WTC11 (cell line): ENCODE measurements at regions not wholly inside any gene's neighbourhood (a gene's known extent, or its start where the extent isn't known, plus 50 kb on each side); places are given as distances from the start of the nearest gene placed in this dataset.

Experiments used
- ATAC-seq: fragments of 200-7000 bp; cut with Tn5 transposase; 2 replicates; pipeline ENCODE4 v1.10.0; 2021; ENCODE audit warnings: mild to moderate bottlenecking, moderate library complexity
- CTCF ChIA-PET: fragments of 300-600 bp; sonication (Branson Sonifier 250); formaldehyde crosslinking; loops from one replicate; lab custom pipeline; 2021; ENCODE audit warnings: antibody characterized with exemption; lab: Charles Lee
- POLR2A ChIA-PET: fragments of 350-600 bp; sonication (Branson Sonifier 250); formaldehyde crosslinking; loops from one replicate; lab custom pipeline; 2021; ENCODE audit warnings: antibody characterized with exemption; lab: Charles Lee
- DNase-seq: peaks from one replicate; pipeline ENCODE4 v3.0.0; 2021; ENCODE audit warnings: low spot score
- H3K27ac Mint-ChIP-seq: 2 replicates; pipeline ENCODE4 v1.8.0; 2021; ENCODE audit warnings: mixed read lengths
- H3K27me3 Mint-ChIP-seq: 2 replicates; pipeline ENCODE4 v1.8.0; 2021; ENCODE audit warnings: low read depth, mild to moderate bottlenecking, moderate library complexity, mixed read lengths
- H3K36me3 Mint-ChIP-seq: 2 replicates; pipeline ENCODE4 v1.8.0; 2021; ENCODE audit warnings: mixed read lengths
- H3K4me1 Mint-ChIP-seq: 2 replicates; pipeline ENCODE4 v1.8.0; 2022; ENCODE audit warnings: mixed read lengths
- H3K4me3 Mint-ChIP-seq: 2 replicates; pipeline ENCODE4 v1.8.0; 2021; ENCODE audit warnings: mild to moderate bottlenecking, moderate library complexity, mixed read lengths
- H3K9me3 Mint-ChIP-seq: 2 replicates; pipeline ENCODE4 v1.8.0; 2021; ENCODE audit warnings: mixed read lengths
- ATF3 ChIP-seq: sonication (generic); formaldehyde crosslinking; conservative IDR thresholded peaks from 2 replicates; pipeline ENCODE4 v1.8.1; 2022; ENCODE audit warnings: mild to moderate bottlenecking, missing genetic modification reagents
- ATF6 ChIP-seq: sonication (generic); formaldehyde crosslinking; IDR thresholded peaks from 2 replicates; pipeline ENCODE4 v1.8.1; 2023; ENCODE audit warnings: mild to moderate bottlenecking, missing genetic modification reagents
- CREM ChIP-seq: sonication (generic); formaldehyde crosslinking; IDR thresholded peaks from 2 replicates; pipeline ENCODE4 v1.8.1; 2022; ENCODE audit warnings: mild to moderate bottlenecking, missing genetic modification reagents, moderate library complexity
- ETV6 ChIP-seq: sonication (generic); formaldehyde crosslinking; IDR thresholded peaks from 2 replicates; pipeline ENCODE4 v1.8.1; 2022; ENCODE audit warnings: mild to moderate bottlenecking, missing genetic modification reagents
- GABPB1 ChIP-seq: sonication (generic); formaldehyde crosslinking; IDR thresholded peaks from 2 replicates; pipeline ENCODE4 v1.8.1; 2023; ENCODE audit warnings: mild to moderate bottlenecking, missing genetic modification reagents
- JUN ChIP-seq: sonication (generic); formaldehyde crosslinking; IDR thresholded peaks from 2 replicates; pipeline ENCODE4 v1.8.0; 2023; ENCODE audit warnings: mild to moderate bottlenecking, missing genetic modification reagents
- NR3C1 ChIP-seq: sonication (generic); formaldehyde crosslinking; conservative IDR thresholded peaks from 2 replicates; pipeline ENCODE4 v1.8.1; 2023; ENCODE audit warnings: low read depth, mild to moderate bottlenecking, missing genetic modification reagents
- SMAD3 ChIP-seq: sonication (generic); formaldehyde crosslinking; IDR thresholded peaks from 2 replicates; pipeline ENCODE4 v1.8.0; 2022; ENCODE audit warnings: missing genetic modification reagents, mild to moderate bottlenecking, borderline replicate concordance
- SMAD4 ChIP-seq: sonication (generic); formaldehyde crosslinking; IDR thresholded peaks from 2 replicates; pipeline ENCODE4 v1.8.0; 2022; ENCODE audit warnings: mild to moderate bottlenecking, missing genetic modification reagents
- SP1 ChIP-seq: sonication (generic); formaldehyde crosslinking; conservative IDR thresholded peaks from 2 replicates; pipeline ENCODE4 v1.8.1; 2022; ENCODE audit warnings: missing genetic modification reagents
- TEAD1 ChIP-seq: sonication (generic); formaldehyde crosslinking; IDR thresholded peaks from 2 replicates; pipeline ENCODE4 v1.8.0; 2022; ENCODE audit warnings: mild to moderate bottlenecking, missing genetic modification reagents
- ZBTB21 ChIP-seq: sonication (generic); formaldehyde crosslinking; IDR thresholded peaks from 2 replicates; pipeline ENCODE4 v1.8.1; 2023; ENCODE audit warnings: mild to moderate bottlenecking, missing genetic modification reagents, borderline replicate concordance
- ZNF317 ChIP-seq: sonication (generic); formaldehyde crosslinking; IDR thresholded peaks from 2 replicates; pipeline ENCODE4 v1.8.1; 2023; ENCODE audit warnings: low read depth, mild to moderate bottlenecking, moderate library complexity, missing genetic modification reagents, borderline replicate concordance
- TF ChIP-seq, protein P1 (sequence below): fragments of 250-450 bp; sonication (Bioruptor Pico); IDR thresholded peaks from 2 replicates; pipeline ENCODE4 v1.9.0; 2021; ENCODE audit warnings: mild to moderate bottlenecking
- TF ChIP-seq, protein P2 (sequence below): fragments of 250-450 bp; sonication (Bioruptor Pico); IDR thresholded peaks from 2 replicates; pipeline ENCODE4 v1.8.0; 2021; ENCODE audit warnings: mild to moderate bottlenecking
- TF ChIP-seq, protein P3 (sequence below): fragments of 200-600 bp; IDR thresholded peaks from 2 replicates; pipeline ENCODE4 v1.8.0; 2022; ENCODE audit warnings: antibody characterized with exemption
- TF ChIP-seq, protein P4 (sequence below): sonication (generic); formaldehyde crosslinking; IDR thresholded peaks from 2 replicates; pipeline ENCODE4 v1.8.0; 2022; ENCODE audit warnings: mild to moderate bottlenecking, missing genetic modification reagents

DNA sequence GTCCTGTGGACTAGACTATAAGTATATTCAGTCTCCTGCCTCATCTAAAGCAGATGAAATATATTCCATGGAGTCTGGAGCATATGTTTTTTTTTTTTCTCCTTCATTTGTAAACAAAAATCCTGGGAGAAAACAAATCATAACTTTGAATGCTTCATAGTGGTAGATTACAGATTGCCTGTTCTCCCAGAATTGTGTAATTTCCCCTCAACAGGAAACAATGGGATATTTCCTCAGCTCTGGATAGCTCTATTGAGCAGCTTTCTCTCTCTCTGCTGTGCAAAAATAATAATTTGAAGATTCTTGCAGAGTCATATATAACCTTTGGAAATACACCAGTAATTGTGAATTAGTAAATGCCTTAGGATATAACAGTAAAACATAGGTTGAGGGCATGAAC lies 1406.6 kb upstream of the ACVR2A start:
- ATAC-seq = no peak
- POLR2A ChIA-PET = no interaction called here
- Mint-ChIP-seq H3K4me1 (peaks cover 19% of the 10 kb centered on the region), H3K9me3 (peaks cover 4% of the 10 kb centered on the region), H3K27me3 (no peaks in the 10 kb centered on the region), H3K4me3 (no peak overlapping the region), H3K27ac (no peak overlapping the region), H3K36me3 (peaks cover 3% of the 10 kb centered on the region)
- TF ChIP-seq, protein P1, sequence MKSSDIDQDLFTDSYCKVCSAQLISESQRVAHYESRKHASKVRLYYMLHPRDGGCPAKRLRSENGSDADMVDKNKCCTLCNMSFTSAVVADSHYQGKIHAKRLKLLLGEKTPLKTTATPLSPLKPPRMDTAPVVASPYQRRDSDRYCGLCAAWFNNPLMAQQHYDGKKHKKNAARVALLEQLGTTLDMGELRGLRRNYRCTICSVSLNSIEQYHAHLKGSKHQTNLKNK (CRISPR knock-in tag) = no peak
- DNase-seq = no peak
- CTCF ChIA-PET = interaction anchor here (0.7 kb wide), 1 partner anchor 15 kb away, joined by 3 read pairs; no protein-coding TSS in a partner anchor

GRCh38 chr2:146437712-146438111 lies 1407.1 kb upstream of the ACVR2A start:
- Mint-ChIP-seq H3K9me3 (peaks cover 4% of the 10 kb centered on the region), H3K4me3 (no peak overlapping the region), H3K27ac (no peak overlapping the region), H3K4me1 (peaks cover 19% of the 10 kb centered on the region), H3K27me3 (no peaks in the 10 kb centered on the region), H3K36me3 (peaks cover 3% of the 10 kb centered on the region)
- TF ChIP-seq SP1 (CRISPR knock-in tag) (no peak), NR3C1 (CRISPR knock-in tag) (no peak), GABPB1 (CRISPR knock-in tag) (no peak), SMAD4 (no peak), ATF3 (no peak), ATF6 (no peak), ZNF317 (CRISPR knock-in tag) (no peak)
- TF ChIP-seq, protein P2, sequence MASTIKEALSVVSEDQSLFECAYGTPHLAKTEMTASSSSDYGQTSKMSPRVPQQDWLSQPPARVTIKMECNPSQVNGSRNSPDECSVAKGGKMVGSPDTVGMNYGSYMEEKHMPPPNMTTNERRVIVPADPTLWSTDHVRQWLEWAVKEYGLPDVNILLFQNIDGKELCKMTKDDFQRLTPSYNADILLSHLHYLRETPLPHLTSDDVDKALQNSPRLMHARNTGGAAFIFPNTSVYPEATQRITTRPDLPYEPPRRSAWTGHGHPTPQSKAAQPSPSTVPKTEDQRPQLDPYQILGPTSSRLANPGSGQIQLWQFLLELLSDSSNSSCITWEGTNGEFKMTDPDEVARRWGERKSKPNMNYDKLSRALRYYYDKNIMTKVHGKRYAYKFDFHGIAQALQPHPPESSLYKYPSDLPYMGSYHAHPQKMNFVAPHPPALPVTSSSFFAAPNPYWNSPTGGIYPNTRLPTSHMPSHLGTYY (CRISPR knock-in tag) = no peak
- TF ChIP-seq, protein P3, sequence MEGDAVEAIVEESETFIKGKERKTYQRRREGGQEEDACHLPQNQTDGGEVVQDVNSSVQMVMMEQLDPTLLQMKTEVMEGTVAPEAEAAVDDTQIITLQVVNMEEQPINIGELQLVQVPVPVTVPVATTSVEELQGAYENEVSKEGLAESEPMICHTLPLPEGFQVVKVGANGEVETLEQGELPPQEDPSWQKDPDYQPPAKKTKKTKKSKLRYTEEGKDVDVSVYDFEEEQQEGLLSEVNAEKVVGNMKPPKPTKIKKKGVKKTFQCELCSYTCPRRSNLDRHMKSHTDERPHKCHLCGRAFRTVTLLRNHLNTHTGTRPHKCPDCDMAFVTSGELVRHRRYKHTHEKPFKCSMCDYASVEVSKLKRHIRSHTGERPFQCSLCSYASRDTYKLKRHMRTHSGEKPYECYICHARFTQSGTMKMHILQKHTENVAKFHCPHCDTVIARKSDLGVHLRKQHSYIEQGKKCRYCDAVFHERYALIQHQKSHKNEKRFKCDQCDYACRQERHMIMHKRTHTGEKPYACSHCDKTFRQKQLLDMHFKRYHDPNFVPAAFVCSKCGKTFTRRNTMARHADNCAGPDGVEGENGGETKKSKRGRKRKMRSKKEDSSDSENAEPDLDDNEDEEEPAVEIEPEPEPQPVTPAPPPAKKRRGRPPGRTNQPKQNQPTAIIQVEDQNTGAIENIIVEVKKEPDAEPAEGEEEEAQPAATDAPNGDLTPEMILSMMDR = no peak
- TF ChIP-seq, protein P4, sequence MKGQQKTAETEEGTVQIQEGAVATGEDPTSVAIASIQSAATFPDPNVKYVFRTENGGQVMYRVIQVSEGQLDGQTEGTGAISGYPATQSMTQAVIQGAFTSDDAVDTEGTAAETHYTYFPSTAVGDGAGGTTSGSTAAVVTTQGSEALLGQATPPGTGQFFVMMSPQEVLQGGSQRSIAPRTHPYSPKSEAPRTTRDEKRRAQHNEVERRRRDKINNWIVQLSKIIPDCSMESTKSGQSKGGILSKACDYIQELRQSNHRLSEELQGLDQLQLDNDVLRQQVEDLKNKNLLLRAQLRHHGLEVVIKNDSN (CRISPR knock-in tag) = no peak
- ChIA-PET CTCF (no interaction called here), POLR2A (no interaction called here)
- ATAC-seq (0 out of 2 replicates have a peak, but pooled peaks have one; percentile 20), DNase-seq (no peak)

DNA sequence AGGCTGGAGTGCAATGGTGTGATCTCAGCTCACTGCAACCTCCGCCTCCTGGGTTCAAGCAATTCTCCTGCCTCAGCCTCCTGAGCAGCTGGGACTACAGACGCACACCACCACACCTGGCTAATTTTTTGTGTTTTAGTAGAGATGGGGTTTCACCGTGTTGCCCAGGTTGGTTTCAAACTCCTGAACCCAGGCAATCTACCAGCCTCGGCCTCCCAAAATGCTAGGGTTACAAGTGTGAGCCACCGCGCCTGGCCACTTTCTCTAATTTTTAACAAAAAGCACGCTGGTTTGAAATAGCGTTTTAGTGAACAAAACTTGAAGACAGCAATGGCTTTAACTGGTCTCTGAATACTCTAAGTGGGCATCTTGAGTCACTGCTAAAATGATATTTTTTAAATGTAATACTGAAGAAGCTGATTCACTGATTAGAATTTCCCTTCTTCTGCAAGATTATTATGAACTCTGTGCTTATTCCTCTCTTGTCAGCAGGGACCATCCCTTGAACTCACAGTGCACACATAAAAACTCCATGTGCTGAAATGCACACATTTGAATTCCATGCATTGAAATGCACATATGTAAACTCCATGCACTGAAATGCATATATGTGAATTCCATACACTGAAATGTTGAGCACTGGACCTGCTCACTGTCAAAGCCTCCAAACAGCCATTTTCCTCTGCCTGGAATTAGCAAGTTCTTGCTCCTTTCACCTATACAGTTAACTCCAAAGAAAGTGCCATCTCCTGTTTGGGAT lies 1411.5 kb upstream of the ACVR2A start:
- Mint-ChIP-seq H3K27ac (no peak overlapping the region), H3K4me1 (peaks cover 19% of the 10 kb centered on the region), H3K4me3 (no peak overlapping the region), H3K9me3 (peaks cover 4% of the 10 kb centered on the region), H3K36me3 (peaks cover 3% of the 10 kb centered on the region), H3K27me3 (no peaks in the 10 kb centered on the region)
- no peak for ATAC-seq
- TF ChIP-seq JUN (no peak), ZNF317 (CRISPR knock-in tag) (no peak), TEAD1 (CRISPR knock-in tag) (no peak), ATF6 (no peak), CREM (no peak), SMAD3 (no peak), ETV6 (no peak), ZBTB21 (no peak)
- TF ChIP-seq, protein P3 = no peak
- ChIA-PET CTCF (no interaction called here), POLR2A (no interaction called here)
- DNase-seq = no peak
